Tibial nerve (tissue), 3 donors: ENCODE measurements at regions not wholly inside any gene's neighbourhood (a gene's known extent, or its start where the extent isn't known, plus 50 kb on each side); places are given as distances from the start of the nearest gene placed in this dataset.

Experiments used
- CTCF ChIP-seq, 5 experiments: fragments of 200-600 bp in 3 of 5; fragments of 450-650 bp in 2 of 5; sonication (generic) in 3 of 5; IDR thresholded peaks; one replicate each; pipeline ENCODE4 v1.5.1; 2016 to 2019; ENCODE audit warnings: antibody characterized with exemption in 5 of 5, mild to moderate bottlenecking in 3 of 5, moderate library complexity in 2 of 5
- POLR2A ChIP-seq, 2 donors: fragments of 450-650 bp; IDR thresholded peaks; one replicate each; pipeline ENCODE4 v1.6.1; 2017; ENCODE audit warnings: antibody characterized with exemption in 2 of 2, mild to moderate bottlenecking in 2 of 2, moderate library complexity in 2 of 2

- no peak for TF ChIP-seq POLR2A (IDR thresholded peaks at IDR 0.05)
- TF ChIP-seq CTCF (IDR thresholded peaks at IDR 0.05): no peak
Measured at GRCh38 chr4:153936121-153936520, 147.2 kb upstream of the SFRP2 start.
